Liver (tissue), 8 donors: ENCODE measurements at regions not wholly inside any gene's neighbourhood (a gene's known extent, or its start where the extent isn't known, plus 50 kb on each side); places are given as distances from the start of the nearest gene placed in this dataset.

Experiments
- DNase-seq: peaks from one replicate; pipeline ENCODE4 v3.0.0-alpha.2; 2017; ENCODE audit warnings: low spot score
- H3K27ac ChIP-seq, 2 donors: one replicate each; pipeline ENCODE4 v1.7.0; 2013; ENCODE audit warnings: inconsistent platforms in 2 of 2, low read length in 2 of 2, control low read depth in 1 of 2, low read depth in 1 of 2, mild to moderate bottlenecking in 1 of 2
- H3K27me3 ChIP-seq, 4 donors: one replicate each; pipeline versions ENCODE4 v1.6.1 to v1.7.0; 2013; ENCODE audit warnings: low read length in 3 of 4, inconsistent platforms in 1 of 4, mild to moderate bottlenecking in 1 of 4, moderate library complexity in 1 of 4; ENCODE audit not compliant: control insufficient read depth in 4 of 4, insufficient read depth in 4 of 4
- H3K36me3 ChIP-seq, 4 donors: one replicate each; pipeline versions ENCODE4 v1.6.1 to v1.7.0; 2013; ENCODE audit warnings: low read length in 3 of 4, mild to moderate bottlenecking in 3 of 4, low read depth in 1 of 4, moderate library complexity in 1 of 4; ENCODE audit not compliant: control insufficient read depth in 4 of 4, insufficient read depth in 3 of 4
- H3K4me1 ChIP-seq, 4 donors: one replicate each; pipeline versions ENCODE4 v1.6.1 to v1.7.0; 2013; ENCODE audit warnings: low read length in 3 of 4, mild to moderate bottlenecking in 3 of 4, moderate library complexity in 1 of 4; ENCODE audit not compliant: control insufficient read depth in 4 of 4, insufficient read depth in 4 of 4
- H3K4me3 ChIP-seq, 3 donors: one replicate each; pipeline versions ENCODE4 v1.6.1 to v1.7.0; 2013; ENCODE audit warnings: low read length in 3 of 3, control low read depth in 1 of 3, low read depth in 1 of 3, mild to moderate bottlenecking in 1 of 3
- H3K9ac ChIP-seq, 2 donors: one replicate each; pipeline ENCODE4 v1.7.0; 2013; ENCODE audit warnings: low read length in 2 of 2, mild to moderate bottlenecking in 2 of 2, moderate library complexity in 2 of 2, control low read depth in 1 of 2, low read depth in 1 of 2
- H3K9me3 ChIP-seq, 4 donors: one replicate each; pipeline versions ENCODE4 v1.6.1 to v1.7.0; 2013; ENCODE audit warnings: low read length in 3 of 4; ENCODE audit not compliant: control insufficient read depth in 4 of 4
- EGR1 ChIP-seq, 2 donors: IDR thresholded peaks; 2 replicates each; pipeline ENCODE4 v1.6.1; 2016 to 2018; ENCODE audit warnings: antibody characterized with exemption in 2 of 2, low read depth in 2 of 2
- FOXA1 ChIP-seq: IDR thresholded peaks from 2 replicates; pipeline ENCODE4 v1.6.1; 2016; ENCODE audit warnings: antibody characterized with exemption
- FOXA2 ChIP-seq: IDR thresholded peaks from 2 replicates; pipeline ENCODE4 v1.6.1; 2016; ENCODE audit warnings: antibody characterized with exemption
- GABPA ChIP-seq, 2 donors: IDR thresholded peaks in 1 of 2; conservative IDR thresholded peaks in 1 of 2; 2 replicates each; pipeline ENCODE4 v1.6.1; 2016; ENCODE audit warnings: antibody characterized with exemption in 2 of 2, mild to moderate bottlenecking in 1 of 2, moderate library complexity in 1 of 2
- HNF4A ChIP-seq, 2 donors: conservative IDR thresholded peaks; 2 replicates each; pipeline ENCODE4 v1.6.1; 2016; ENCODE audit warnings: antibody characterized with exemption in 2 of 2, mild to moderate bottlenecking in 2 of 2
- HNF4G ChIP-seq: IDR thresholded peaks from 2 replicates; pipeline ENCODE4 v1.6.1; 2016; ENCODE audit warnings: antibody characterized with exemption
- JUND ChIP-seq, 2 donors: IDR thresholded peaks; 2 replicates each; pipeline ENCODE4 v1.6.1; 2016; ENCODE audit warnings: antibody characterized with exemption in 2 of 2
- NR2F2 ChIP-seq: IDR thresholded peaks from 2 replicates; pipeline ENCODE4 v1.6.1; 2016; ENCODE audit warnings: antibody characterized with exemption
- RAD21 ChIP-seq, 2 donors: IDR thresholded peaks; 2 replicates each; pipeline ENCODE4 v1.6.1; 2016; ENCODE audit warnings: antibody characterized with exemption in 2 of 2, mild to moderate bottlenecking in 2 of 2
- RXRA ChIP-seq, 2 donors: IDR thresholded peaks; 2 replicates each; pipeline ENCODE4 v1.6.1; 2017 to 2018; ENCODE audit warnings: antibody characterized with exemption in 2 of 2, mild to moderate bottlenecking in 1 of 2
- SP1 ChIP-seq: IDR thresholded peaks from 2 replicates; pipeline ENCODE4 v1.6.1; 2018; ENCODE audit warnings: antibody characterized with exemption, mild to moderate bottlenecking
- TAF1 ChIP-seq: conservative IDR thresholded peaks from 2 replicates; pipeline ENCODE4 v1.6.1; 2016; ENCODE audit warnings: antibody characterized with exemption, mild to moderate bottlenecking
- YY1 ChIP-seq: IDR thresholded peaks from 2 replicates; pipeline ENCODE4 v1.6.1; 2016; ENCODE audit warnings: antibody characterized with exemption, mild to moderate bottlenecking
- WGBS: extraction: QIAGEN DNeasy Blood & Tissue Kit; methylation state at CpG from one replicate; pipeline ENCODE4 v1.1.7; 2013; 5-methylcytosine and 5-hydroxymethylcytosine counted together
- TF ChIP-seq, protein P1 (sequence below): fragments of 150-350 bp; IDR thresholded peaks from 2 replicates; pipeline ENCODE4 v1.5.1; 2017; ENCODE audit warnings: improper control_type of control experiment, low read depth, low read length; ENCODE audit not compliant: missing input control
- TF ChIP-seq, protein P2 (sequence below): IDR thresholded peaks from 2 replicates; pipeline ENCODE4 v1.6.1; 2016; ENCODE audit warnings: antibody characterized with exemption
- TF ChIP-seq, protein P3 (sequence below): IDR thresholded peaks from 2 replicates; pipeline ENCODE4 v1.6.1; 2016; ENCODE audit warnings: antibody characterized with exemption
- TF ChIP-seq, protein P4 (sequence below): IDR thresholded peaks from 2 replicates; pipeline ENCODE4 v1.6.1; 2016; ENCODE audit warnings: antibody characterized with exemption, mild to moderate bottlenecking
- donor health status: healthy.
- donor health status: healthy.
- donor health status: healthy.
- donor health status: healthy.
- donor health status: healthy.

DNA sequence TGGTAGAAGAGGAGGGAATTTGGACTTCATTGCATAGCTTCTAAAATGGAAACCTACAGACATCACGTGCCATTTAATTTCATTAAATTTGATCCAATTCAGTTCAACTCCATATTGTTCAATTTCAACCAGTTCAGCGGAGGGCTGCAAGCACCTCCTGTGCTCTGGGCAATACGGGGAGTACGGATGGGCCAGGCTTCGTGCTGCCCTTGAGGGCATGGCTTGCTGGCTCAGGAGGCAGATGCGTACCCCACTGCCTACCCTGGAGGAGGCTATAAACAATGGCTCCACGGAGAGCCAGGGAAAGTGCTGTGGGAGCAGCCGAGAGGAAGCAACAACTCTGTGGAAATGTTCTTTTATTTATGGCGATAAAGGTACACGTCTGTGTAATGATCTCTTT is 261.8 kb downstream of the DCDC2C start (continued):
- TF ChIP-seq, protein P1, sequence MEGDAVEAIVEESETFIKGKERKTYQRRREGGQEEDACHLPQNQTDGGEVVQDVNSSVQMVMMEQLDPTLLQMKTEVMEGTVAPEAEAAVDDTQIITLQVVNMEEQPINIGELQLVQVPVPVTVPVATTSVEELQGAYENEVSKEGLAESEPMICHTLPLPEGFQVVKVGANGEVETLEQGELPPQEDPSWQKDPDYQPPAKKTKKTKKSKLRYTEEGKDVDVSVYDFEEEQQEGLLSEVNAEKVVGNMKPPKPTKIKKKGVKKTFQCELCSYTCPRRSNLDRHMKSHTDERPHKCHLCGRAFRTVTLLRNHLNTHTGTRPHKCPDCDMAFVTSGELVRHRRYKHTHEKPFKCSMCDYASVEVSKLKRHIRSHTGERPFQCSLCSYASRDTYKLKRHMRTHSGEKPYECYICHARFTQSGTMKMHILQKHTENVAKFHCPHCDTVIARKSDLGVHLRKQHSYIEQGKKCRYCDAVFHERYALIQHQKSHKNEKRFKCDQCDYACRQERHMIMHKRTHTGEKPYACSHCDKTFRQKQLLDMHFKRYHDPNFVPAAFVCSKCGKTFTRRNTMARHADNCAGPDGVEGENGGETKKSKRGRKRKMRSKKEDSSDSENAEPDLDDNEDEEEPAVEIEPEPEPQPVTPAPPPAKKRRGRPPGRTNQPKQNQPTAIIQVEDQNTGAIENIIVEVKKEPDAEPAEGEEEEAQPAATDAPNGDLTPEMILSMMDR, result no peak
- no peak for TF ChIP-seq JUND (IDR thresholded peaks at IDR 0.05)
- no peak for TF ChIP-seq SP1
- TF ChIP-seq NR2F2, result no peak
- TF ChIP-seq HNF4G, result no peak
- no peak for TF ChIP-seq FOXA1
- no peak for TF ChIP-seq RXRA (IDR thresholded peaks at IDR 0.05)

DNA sequence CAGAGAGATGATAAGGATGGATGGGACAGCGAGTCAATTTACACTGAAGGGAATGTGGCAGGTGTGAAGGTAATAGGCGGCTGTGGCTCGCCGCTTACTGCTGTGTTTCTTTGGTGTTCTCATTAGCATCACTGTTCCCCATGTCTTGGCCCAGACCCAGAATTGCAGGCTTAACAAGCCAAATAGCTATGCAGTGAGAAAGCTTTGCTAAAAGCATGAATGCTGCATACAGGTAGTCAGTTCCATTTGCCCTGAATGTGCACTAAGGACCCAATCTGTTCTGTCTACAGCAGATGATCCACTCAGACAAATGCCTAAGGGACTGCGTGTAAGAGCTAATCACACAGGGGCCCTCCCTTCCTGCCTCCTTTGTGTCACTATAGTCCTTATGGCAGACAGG is 262.6 kb downstream of the DCDC2C start:
- peaks cover 0 to 4% (median 0%) of the 10 kb centered on the region in 4 donors for H3K27me3 ChIP-seq
- DNase-seq, result no peak
- no peaks in the 10 kb centered on the region for H3K36me3 ChIP-seq
- no peak overlapping the region for H3K27ac ChIP-seq
- H3K9me3 ChIP-seq, result no peaks in the 10 kb centered on the region
- no peak overlapping the region for H3K9ac ChIP-seq
- TF ChIP-seq SP1 (no peak), JUND (IDR thresholded peaks at IDR 0.05) (no peak), GABPA (IDR thresholded peaks at IDR 0.05 in 1 of 2, conservative IDR thresholded peaks at IDR 0.05 in 1 of 2) (no peak), HNF4G (no peak), TAF1 (no peak), RAD21 (IDR thresholded peaks at IDR 0.05) (no peak), YY1 (no peak), FOXA1 (no peak), HNF4A (conservative IDR thresholded peaks at IDR 0.05) (no peak), EGR1 (IDR thresholded peaks at IDR 0.05; ENCODE audit: low read depth in 2 of 2) (no peak)
- TF ChIP-seq, protein P2, sequence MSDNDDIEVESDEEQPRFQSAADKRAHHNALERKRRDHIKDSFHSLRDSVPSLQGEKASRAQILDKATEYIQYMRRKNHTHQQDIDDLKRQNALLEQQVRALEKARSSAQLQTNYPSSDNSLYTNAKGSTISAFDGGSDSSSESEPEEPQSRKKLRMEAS, result no peak
- TF ChIP-seq, protein P1, result no peak
- TF ChIP-seq, protein P3, sequence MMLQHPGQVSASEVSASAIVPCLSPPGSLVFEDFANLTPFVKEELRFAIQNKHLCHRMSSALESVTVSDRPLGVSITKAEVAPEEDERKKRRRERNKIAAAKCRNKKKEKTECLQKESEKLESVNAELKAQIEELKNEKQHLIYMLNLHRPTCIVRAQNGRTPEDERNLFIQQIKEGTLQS, result no peak
- no peaks in the 10 kb centered on the region for H3K4me1 ChIP-seq
- WGBS, result 76% methylated on average over 5 of the region's 5 CpGs
- H3K4me3 ChIP-seq, result no peak overlapping the region

DNA sequence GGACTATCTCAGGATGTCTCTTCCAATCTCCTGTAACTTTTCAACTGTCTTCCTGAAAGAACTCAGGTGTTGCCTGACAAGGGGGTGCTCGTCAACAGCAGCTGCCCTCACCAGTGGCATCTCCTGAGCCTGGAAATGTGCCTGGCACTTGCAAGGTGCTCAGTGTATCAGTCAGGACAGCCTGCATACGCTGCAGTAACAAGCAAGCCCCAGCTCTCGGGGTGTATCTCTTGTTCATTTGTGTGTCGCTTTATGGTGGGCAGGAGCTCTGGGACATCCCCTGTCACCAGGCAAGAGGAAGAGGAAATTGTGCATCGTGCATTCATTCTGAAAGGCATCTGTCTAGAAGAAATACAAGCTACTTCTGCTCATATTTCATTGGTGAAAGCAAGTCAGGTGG is 263.1 kb downstream of the DCDC2C start:
- Histone ChIP-seq H3K27ac (no peak overlapping the region), H3K9ac (no peak overlapping the region), H3K27me3 (peaks cover 0 to 4% (median 0%) of the 10 kb centered on the region in 4 donors), H3K4me3 (no peak overlapping the region), H3K9me3 (no peaks in the 10 kb centered on the region), H3K4me1 (no peaks in the 10 kb centered on the region), H3K36me3 (no peaks in the 10 kb centered on the region)
- TF ChIP-seq EGR1 (IDR thresholded peaks at IDR 0.05; ENCODE audit: low read depth in 2 of 2), result no peak
- TF ChIP-seq, protein P3, result no peak
- no peak for TF ChIP-seq FOXA2
- TF ChIP-seq RXRA (IDR thresholded peaks at IDR 0.05), result no peak
- TF ChIP-seq, protein P4, sequence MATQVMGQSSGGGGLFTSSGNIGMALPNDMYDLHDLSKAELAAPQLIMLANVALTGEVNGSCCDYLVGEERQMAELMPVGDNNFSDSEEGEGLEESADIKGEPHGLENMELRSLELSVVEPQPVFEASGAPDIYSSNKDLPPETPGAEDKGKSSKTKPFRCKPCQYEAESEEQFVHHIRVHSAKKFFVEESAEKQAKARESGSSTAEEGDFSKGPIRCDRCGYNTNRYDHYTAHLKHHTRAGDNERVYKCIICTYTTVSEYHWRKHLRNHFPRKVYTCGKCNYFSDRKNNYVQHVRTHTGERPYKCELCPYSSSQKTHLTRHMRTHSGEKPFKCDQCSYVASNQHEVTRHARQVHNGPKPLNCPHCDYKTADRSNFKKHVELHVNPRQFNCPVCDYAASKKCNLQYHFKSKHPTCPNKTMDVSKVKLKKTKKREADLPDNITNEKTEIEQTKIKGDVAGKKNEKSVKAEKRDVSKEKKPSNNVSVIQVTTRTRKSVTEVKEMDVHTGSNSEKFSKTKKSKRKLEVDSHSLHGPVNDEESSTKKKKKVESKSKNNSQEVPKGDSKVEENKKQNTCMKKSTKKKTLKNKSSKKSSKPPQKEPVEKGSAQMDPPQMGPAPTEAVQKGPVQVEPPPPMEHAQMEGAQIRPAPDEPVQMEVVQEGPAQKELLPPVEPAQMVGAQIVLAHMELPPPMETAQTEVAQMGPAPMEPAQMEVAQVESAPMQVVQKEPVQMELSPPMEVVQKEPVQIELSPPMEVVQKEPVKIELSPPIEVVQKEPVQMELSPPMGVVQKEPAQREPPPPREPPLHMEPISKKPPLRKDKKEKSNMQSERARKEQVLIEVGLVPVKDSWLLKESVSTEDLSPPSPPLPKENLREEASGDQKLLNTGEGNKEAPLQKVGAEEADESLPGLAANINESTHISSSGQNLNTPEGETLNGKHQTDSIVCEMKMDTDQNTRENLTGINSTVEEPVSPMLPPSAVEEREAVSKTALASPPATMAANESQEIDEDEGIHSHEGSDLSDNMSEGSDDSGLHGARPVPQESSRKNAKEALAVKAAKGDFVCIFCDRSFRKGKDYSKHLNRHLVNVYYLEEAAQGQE, result no peak
- no peak for TF ChIP-seq RAD21 (IDR thresholded peaks at IDR 0.05)
- TF ChIP-seq FOXA1, result no peak
- TF ChIP-seq YY1, result no peak
- WGBS, result 75% methylated on average over 5 of the region's 5 CpGs
- DNase-seq, result no peak
